Retina (tissue), 1 donor: ENCODE measurements at regions not wholly inside any gene's neighbourhood (a gene's known extent, or its start where the extent isn't known, plus 50 kb on each side); places are given as distances from the start of the nearest gene placed in this dataset.
"Not testable (repeated sequence)": the region's sequence is repeated elsewhere in the genome, so short reads cannot be mapped to it uniquely, and the experiment has no call there.

Experiments used
- DNase-seq: peaks from one replicate; pipeline ENCODE4 v3.0.0-alpha.2; 2016

DNA sequence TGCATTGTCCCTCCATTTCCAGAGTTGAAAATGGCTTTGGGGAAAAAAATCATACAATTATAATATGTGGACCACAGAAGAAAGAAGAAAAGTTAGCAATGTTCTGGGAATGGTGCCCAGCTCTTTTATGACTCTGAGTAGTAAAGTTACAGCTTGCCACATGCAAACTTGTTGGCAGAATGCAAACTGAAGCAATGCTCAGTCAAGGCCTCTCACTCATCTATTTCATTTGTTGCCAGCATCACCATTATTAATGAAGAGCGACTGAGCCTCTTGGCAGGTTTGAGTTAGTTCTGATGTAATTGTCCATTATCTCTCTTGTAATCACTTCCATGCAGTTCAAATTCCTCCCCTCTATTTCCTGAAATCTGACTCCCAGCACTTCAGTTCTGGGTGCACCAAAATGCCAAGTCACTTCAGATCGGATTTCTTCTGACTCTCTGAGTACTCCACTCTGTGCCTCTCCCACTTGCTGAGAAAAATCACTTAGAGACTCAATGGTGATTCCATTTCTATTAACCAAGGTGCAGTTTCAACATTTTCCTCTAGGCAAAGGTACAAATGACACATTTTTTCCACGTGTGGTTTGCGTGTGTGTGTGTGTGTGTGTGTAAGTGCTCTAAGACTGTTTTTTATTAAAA, 154.4 kb upstream of the STMND1 start:
- DNase-seq, result no peak

DNA sequence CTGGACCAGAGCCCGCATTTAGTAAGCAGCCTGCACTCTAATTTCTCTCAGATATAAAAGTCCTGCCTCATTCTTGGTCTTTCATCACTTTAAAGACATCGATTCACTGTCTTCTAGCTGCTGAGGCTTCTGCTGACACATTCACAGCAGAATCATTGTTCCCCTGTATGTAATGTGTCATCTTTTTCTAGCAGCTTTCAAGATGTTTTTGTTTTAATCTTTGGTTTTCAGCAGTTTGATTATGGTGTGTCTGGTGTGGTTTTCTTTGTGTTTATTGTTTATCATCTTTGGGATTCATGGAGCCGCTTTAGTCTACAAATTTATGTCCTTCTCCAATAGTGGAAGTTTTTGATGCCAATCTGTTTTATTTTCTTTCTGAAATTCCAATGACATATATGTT, 157.3 kb upstream of the STMND1 start:
- DNase-seq, result no peak

DNA sequence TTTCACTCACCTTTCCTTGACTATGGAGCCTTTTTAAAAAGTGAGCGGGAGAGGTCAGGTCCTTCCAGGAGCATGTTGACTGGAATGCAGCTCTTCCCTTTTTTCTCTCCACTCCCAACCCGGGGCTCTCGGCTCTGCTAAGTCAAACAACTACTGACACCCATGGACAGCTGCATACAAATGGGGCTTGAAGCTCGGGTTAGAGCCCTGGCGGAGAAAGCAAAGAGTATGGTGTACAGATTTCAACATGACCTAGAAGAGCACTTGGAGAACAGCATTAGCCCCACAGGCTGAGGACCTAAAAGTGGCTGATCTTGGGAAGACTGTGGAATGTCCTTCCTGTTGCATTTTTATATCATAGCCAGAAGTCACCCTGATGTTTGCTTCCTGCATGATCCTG, 162.0 kb upstream of the STMND1 start:
- no peak for DNase-seq

DNA sequence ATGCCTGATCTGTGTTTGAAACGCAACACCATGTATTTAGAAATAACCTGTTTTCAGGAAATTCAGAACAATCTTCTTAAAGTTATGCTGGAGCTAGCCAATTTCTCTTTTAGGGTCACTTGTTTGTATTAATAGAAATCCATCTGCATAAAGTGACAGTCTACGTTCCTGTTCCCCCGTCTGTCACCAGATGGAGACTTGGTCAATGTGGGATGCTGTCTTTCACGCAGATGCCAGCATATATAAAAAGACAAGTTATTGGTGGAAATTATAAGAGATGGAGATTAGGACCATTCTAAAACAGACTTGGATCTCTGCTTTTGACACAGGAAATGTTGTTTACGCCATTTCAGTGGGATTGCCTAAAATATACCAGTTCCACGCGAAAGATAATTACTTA, 162.5 kb upstream of the STMND1 start:
- no peak for DNase-seq

DNA sequence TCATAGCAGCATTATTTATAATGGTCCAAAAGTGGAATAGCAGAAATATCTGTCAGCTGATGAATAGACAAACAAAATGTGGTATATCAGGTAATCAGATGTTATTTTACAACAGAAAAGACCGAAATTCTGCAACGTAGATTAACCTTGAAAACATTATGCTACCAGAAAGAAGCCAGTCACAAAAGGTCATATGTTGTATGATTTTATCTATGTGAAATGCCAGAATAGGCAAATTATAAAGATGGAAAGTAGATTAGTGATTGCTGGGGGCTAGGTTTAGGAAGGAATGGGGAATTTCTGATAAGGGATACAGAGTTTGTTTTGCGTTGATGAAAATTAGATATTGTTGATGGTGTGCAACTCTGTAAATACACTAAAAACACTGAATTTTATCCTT, 165.0 kb upstream of the STMND1 start:
- no peak for DNase-seq

DNA sequence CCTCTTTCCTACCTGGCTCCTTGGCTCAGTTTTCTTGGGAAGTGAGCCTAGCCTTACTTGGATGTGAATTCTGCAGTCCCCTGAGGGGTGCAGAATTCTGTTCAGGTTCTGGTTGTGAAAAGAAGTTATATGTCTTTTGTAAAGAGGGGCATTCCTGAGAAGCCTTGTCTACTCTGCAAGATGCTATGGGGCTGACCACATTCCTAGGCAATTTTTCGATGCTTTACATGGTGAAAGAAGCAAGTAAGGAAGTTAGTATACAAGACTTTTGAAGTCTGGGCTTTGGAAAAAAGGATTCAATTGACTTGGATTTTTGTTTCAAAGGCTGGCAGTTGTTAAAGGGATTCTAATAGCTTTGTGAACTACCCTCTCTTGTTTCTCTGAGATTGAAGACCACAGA, 167.9 kb upstream of the STMND1 start:
- DNase-seq, result no peak

DNA sequence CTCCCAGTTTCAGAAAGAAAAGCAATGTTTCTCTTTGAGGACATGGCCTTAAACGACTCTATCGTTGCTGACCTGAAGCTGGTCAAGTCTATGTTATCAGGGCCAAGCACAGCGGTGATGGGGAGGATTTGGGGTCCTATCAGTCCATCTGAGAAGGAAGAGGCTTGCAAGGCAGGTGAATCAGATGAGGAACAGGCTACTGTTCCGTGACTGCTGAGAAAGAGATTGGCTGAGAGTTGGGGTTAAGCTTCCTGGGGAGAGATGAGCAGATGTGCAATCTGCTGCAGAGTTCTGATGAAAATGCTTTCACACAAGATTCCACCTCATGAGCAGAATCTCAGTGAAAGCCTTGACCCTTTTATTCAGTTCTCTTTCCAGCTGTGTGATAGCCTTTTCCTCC, 168.3 kb upstream of the STMND1 start:
- DNase-seq, result no peak

DNA sequence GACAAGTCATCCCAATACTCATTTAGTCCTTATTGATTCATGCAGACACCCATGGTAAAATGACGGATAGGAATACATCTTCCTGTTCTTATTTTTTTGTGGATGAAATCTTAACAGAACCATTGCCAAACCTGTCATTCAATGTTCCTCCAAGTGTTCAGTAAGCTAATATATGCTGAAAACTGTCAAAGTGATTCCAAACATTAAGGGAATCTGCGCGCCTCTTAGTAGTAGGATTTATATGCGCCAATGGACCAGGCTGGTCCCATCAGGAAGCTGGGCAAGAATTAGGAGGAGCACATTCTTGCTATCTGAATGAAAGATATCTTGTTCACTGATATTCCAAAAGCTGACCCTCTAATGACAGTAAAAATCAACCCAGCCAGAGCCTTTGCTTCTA, 168.9 kb upstream of the STMND1 start:
- no peak for DNase-seq

DNA sequence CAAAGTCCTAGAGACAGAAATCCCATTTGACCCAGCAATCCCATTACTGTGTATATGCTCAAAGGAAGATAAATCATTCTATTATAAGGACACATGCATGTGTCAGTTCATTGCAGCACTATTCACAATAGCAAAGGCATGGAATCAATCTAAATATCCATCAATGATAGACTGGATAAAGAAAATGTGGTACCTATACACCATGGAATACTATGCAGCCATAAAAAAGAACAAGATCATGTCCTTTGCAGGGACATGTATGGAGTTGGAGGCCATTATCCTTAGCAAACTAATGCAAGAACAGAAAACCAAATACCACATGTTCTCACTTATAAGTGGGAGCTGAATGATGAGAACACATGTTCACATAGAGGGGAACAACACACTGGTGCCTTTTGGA, 169.8 kb upstream of the ATXN1 start:
- DNase-seq, result not testable (repeated sequence)

DNA sequence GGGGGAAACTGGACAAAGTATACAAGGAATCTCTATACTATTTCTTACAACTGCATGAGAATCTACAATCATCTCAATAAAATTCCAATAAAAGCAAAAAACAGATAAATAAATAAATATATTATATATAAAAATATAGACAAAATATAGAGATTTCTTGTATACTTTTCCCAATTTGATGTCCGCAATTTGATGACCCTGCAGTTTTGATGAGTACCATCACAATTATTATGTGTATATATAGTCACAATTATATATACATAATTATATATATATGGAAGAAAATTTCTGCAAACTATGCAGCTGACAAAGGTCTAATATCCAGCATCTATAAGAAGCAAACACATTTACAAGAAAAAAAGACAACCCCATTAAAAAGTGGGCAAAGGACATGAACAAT, 169.2 kb upstream of the ATXN1 start:
- no peak for DNase-seq

DNA sequence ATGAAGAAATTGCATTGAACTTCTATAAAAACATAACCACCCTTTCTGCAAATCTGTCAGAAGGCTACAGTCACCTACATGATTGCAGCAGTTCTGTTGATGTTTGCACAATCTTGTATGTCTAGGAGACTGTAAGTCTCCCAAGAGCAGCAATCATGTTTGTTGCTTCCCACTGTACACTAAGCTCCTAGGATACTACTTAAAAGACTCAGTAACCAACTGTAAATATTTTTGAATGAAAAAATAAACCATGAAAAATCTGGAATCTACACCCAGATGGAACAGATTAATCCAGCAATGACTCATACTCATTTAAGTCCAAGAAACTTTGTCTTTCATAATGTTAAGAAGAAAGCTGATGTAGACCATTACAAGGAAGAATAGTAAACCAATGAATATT, 168.5 kb upstream of the ATXN1 start:
- DNase-seq, result no peak

DNA sequence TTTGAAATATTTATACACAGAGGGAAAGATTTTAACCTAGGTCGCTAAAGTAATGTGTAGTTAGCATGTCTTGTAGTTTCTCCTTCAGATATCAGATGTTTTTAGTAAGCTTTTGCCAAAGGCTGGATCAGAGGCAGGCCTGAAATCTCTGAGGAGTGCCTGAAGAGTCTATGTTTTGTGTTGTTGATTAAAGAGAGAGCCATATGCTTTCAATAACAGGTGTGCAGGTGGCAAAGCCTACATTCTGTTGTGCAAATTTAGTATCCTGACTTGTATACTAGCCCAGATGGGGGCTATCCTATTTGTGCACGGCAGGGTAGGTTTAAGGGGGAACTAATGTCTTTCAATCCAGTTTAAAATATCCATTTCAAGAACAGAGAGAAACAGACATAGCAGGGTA, 167.1 kb upstream of the ATXN1 start:
- DNase-seq, result no peak

DNA sequence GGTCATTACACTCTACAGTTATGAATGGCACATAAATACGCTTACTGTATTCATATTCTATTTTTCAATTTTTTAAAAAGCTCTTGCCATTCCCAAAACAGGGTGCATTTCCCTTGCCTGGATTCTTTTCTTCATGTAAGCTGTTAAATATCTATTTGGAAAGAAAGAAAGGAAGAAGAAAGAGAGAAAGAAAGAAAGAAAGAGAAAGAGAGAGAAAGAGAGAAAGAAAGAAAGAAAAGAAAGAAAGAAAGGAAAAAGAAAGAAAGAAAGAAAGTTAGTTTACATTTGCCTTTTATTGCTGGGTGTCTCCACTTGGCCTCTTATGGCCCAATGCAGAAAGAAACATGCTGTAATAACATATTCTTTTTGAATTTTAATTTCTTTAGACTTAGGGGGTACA, 165.9 kb upstream of the ATXN1 start:
- no peak for DNase-seq

DNA sequence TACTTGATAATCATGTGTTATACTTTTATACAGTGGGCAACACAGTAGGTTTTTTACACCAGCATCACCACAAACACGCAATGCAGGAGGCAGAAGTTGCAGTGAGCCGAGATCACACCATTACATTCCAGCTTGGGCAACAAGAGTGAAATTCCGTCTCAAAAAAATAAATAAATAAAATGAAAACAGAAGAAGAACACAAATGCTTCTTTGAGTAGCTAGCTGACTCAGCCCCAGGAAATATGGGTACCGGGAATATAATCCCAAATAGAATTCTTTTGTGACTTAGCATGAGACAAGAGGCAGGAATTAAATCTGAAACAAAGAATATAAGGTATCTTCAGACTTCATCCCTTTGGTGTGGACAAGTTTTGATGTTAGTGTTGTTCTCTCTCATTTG, 164.2 kb upstream of the ATXN1 start:
- no peak for DNase-seq

DNA sequence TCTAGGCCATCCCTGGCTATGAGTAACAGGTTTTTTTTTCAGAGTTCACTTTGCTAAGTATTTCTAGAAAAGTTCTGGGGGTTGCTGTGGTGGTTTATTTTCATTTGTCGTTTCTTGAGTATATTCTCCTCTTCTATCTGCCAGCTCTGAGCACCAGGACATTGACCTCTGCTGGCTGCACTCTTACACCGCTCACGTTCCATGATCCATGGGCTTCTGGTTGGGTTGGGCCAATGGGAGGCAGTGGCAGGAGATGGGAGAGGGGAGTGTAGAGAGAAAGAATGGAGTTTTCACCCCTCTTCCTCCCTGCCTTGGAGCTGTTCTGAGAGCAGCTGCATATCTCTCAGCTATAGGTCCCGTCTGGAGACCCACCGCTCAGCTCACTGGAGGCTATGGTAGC, 161.0 kb upstream of the ATXN1 start:
- no peak for DNase-seq

DNA sequence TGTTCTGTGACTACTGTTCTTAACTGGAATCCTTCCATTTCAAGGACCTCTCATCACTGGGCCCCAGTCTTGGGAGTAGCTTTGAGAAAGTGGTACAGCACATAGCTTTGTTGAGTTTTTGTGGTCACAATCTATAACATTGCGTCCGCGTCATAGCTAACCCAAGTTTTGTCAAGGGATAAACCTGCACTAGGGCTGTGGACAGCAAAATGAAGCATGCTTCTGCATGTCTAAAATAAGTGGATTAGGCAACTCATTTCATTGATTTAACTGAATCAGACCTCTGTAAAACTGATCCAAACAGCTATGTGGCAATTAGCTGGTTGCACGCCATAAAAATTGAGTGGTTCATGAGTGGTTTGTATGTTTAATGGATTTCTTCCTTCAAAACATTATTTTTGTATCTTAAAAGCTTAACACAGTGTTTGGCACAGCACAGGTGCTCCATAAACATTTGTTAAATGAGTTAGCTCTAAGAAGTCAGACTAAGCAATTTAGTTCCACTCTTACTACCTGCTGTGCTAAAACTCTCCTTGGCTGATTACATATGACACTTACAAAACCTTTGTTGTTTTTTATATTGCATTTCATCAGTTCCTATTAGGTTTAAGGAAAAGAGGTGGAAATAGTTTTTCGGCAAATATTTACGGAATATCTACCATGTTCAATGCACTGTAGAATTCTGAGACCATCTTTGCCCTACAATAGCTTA, 160.3 kb upstream of the ATXN1 start:
- no peak for DNase-seq

DNA sequence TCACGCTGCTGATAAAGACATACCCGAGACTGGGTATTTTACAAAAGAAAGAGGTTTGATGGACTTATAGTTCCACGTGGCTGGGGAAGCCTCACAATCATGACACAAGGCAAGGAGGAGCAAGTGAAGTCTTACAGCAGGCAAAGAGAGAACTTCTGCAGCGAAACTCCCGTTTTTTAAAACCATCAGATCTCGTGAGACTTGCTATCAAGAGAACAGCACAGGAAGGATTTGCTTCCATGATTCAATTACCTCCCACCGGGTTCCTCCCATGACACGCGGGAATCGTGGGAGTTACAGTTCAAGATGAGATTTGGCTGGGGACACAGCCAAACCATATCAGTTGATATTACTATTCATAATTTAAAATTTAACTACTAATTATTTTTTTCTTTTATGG, 157.3 kb upstream of the ATXN1 start:
- DNase-seq, result no peak

DNA sequence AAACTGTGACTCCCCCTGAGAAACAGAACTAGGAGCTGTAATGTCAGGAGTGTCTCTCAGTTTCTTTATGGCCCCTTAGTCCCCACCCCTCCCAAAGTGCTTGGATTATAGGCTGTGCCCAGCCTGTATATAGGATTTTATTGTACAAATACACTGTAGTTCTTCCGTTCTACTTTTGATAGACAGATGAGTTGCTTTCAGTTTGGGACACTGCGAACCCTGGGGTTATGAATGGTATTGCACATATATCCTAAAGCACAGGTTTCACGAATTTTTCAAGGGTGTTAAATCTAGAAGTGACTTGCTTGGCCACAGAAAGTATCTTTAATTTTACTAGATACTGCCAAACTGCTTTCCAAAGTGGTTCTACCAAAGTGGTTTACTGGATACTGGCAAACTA, 152.9 kb upstream of the ATXN1 start:
- no peak for DNase-seq

DNA sequence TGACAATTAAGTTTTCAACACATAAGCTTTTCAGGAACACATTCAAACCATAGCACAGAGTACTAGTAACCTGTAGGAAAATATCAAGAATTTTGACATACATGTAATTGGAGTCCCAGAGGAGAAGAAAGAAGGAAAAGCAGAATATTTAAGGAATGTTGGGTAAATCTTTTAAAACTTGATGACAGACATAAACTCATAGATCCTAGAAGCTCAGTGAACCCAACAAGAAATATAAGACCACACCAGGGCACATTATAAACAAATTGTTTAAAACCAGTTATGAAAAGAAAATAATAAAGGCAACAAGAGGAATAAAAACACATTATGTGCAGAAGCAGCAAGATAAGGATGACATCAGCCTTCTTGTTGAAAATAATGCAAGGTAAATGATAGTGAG, 151.5 kb upstream of the ATXN1 start:
- DNase-seq, result no peak

DNA sequence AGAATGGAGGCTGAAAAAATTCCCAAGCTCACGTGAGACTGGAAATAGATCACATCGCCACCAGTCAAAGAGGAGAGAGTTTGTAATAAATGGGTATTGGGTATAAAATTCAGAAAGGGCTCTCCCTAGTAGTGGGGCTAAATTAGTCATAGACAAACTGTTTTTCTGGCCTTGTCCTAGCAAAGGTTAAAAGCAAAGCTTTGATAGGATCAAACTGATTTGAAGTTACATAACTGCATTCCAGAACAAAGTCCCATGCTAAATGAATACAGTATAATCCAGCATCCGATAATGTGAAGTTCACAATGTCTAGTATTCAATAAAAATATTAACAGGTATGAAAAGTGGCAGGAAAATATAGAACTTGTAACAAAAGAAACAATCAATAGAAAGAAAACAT, 149.8 kb upstream of the ATXN1 start:
- no peak for DNase-seq

DNA sequence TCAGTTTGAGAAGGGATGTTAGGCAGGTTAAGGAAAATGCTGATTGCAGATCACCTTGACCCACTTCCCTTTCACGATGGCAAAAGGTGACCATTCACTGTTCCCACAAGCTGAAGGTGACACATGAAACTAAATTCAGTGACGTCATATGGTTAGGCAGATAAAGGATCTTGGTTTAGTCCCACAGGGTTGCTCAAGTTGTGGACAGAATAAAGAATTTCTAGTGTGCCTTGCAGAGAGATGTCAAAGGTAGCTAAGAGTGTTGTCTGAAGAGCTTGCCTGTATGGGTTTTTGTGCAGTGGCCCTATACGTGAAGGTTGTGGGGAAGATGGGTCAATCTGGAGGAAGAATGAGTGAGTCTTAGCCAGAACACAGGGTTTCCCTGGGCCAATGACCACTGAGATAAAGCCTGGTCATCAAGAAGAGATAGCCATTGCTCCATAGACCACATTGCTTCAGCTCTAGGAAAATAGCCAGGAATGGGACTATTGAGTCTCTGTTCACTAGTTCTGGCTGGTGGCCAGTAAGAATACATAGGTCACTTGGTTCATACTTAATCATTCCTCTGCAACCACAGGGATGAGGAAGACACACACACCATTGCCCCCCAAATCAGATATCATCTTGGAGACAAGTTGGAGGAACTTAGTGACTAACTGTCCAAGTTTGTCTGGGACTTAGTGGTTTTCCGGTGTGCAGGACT, 148.5 kb upstream of the ATXN1 start:
- DNase-seq, result no peak

DNA sequence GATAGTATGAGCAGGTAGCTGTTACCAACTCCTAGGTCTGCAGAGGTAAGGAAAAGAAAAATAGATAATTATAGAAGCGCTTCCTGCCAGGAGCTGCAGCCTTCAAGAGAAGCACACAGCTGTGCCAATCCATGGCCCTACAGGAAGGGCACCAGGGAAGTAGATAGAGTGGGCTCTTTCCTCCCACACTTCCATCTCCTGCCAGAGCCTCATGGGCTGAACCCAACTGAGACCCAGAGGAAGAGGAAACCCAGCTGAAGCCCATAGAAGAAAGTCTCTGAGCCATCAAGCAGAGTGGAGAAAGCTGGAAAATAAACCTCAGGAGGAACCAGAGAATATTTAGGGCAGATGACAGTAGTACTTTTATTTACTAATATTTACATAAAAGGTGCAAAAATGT, 146.7 kb upstream of the ATXN1 start:
- DNase-seq, result no peak

DNA sequence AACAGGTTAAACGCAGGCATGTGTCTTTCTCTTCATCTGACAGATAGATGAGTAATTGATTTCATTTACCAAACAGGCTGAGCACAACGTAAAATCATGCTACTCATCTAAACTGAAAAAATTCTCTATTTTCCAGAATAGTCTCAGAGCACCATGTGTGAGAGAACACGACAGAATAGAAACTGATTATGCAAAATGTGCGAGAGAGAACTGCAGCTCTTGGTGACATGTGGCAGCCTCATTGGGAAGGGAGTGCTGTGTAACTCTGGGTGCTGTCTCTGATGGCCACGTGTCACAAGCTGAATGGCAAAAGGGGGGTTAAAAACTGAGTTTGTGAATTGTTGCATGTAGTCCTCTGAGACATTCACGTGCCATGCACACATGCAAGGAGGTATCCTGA, 143.7 kb upstream of the ATXN1 start:
- no peak for DNase-seq

DNA sequence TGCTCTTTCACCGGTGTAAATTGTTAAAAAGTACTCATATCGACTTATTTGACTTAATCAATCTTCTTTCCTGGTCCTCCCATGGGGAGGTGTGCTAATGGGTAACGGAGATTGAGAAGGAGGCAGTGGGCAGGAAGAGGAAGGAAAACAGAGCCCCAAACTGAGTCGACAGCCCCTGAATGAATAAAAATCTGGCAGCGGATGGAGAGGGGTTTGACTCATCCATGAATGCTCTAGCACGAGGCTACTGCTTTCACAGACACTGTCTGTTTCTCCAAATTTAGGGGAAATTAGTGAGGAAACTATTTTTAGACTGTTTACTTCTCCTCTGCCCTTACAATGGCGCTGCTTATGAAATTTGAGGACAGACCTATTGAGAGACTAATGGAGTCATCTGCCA, 142.2 kb upstream of the ATXN1 start:
- no peak for DNase-seq

DNA sequence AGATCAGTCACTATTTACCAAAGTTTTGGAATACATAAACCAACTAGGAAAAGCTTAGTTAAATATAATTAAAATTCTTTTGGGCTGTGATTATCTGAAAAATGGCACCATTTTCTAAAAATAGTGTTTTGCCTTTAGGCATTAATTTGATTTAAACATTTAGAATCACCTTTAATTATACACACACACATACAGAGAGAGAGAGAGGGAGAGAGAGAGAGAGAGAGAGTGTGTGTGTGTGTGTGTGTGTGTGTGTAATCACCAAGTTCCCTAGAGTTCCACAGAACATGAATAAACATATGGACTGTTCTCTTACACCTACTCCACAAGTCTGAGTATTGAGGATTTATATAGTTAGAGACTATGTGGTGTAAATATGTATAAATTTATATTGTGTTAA, 141.2 kb upstream of the ATXN1 start:
- no peak for DNase-seq
